ENCODE measurements at regions not wholly inside any gene's neighbourhood (a gene's known extent, or its start where the extent isn't known, plus 50 kb on each side); places are given as distances from the start of the nearest gene placed in this dataset.
"Not testable (repeated sequence)": the region's sequence is repeated elsewhere in the genome, so short reads cannot be mapped to it uniquely, and the experiment has no call there.

DNA sequence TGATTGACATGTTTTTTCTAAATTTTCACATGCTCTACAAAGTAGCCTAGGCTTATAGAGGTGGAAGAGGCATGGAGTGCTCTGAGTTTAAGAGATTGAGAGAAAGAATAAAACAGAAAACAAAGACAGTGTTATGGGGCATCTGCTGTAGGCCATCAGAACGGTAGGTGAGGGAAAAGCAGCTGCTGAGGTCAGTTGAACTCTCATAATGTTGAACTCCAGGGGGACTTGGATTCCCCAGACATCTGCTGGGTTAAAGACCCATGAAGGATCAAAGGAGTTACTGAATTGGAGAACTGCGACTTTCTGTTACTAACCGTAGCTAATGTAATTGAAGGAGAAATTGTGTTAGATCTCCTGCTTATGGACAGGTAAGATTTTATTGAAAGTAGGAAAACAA is 333.9 kb downstream of the TFAP2B start:
- DNase-seq (ENCODE audit: low spot score): no peak

DNA sequence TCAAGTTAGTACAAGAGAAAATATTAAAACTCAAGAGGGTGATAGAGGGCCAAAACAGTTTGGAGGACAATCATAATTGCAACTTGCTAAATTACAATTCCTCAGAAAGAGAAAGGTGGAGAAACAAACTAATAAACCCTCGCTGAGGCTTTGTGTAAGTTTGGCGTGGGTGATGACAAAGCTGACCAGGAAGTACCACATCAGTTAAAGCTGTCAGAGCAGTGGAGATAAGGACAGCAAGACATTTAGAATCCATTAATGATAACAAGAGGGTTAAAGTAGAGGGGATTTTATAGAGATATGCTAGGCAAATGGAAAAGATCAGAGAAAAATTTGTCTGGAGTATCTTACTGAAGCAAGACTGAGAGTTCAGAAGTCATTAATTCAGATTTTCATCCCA is 334.4 kb downstream of the TFAP2B start:
- DNase-seq (ENCODE audit: low spot score): no peak

DNA sequence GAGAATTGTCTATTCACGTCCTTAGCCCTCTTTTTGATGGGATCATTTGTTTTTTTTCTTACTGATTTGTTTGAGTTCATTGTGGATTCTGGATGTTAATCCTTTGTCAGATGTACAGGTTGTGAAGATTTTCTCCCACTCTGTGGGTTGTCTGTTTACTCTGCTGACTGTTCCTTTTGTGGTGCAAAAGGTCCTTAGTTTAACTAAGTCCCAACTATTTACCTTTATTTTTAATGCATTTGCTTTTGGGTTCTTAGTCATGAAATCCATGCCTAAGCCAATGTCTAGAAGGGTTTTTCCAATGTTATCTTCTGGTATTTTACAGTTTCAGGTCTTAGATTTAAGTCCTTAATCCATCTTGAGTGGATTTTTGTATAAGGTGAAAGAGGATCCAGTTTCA is 336.3 kb downstream of the TFAP2B start:
- not testable (repeated sequence) for DNase-seq (ENCODE audit: low spot score)

DNA sequence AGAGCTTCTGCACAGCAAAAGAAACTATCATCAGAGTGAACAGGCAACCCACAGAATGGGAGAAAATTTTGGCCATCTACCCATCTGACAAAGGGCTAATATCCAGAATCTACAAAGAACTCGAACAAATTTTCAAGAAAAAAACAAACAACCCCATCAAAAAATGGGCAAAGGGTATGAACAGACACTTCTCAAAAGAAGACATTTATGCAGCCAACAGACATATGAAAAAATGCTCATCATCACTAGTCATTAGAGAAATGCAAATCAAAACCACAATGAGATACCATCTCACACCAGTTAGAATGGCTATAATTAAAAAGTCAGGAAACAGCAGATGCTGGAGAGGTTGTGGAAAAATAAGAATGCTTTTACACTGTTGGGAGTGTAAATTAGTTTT is 340.6 kb downstream of the TFAP2B start:
- not testable (repeated sequence) for DNase-seq (ENCODE audit: low spot score)

DNA sequence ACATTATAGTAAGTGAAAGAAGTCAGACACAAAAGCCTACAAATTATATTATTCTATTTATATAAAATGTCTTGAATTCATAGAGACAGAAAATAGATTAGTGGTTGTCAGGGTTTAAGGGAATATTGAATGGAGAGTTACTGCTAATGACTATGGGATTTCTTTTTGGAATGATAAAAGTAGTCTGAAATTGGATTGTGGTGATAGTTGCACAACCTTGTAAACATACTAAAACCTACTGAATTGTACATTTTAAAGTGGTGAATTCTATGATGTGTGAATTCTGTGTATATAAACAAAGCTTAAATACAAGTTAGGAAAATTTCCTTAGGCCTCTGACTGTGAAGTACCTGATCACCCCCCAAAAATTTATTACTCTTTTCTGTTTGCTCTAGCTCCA is 343.1 kb downstream of the TFAP2B start:
- no peak for DNase-seq (ENCODE audit: low spot score)

DNA sequence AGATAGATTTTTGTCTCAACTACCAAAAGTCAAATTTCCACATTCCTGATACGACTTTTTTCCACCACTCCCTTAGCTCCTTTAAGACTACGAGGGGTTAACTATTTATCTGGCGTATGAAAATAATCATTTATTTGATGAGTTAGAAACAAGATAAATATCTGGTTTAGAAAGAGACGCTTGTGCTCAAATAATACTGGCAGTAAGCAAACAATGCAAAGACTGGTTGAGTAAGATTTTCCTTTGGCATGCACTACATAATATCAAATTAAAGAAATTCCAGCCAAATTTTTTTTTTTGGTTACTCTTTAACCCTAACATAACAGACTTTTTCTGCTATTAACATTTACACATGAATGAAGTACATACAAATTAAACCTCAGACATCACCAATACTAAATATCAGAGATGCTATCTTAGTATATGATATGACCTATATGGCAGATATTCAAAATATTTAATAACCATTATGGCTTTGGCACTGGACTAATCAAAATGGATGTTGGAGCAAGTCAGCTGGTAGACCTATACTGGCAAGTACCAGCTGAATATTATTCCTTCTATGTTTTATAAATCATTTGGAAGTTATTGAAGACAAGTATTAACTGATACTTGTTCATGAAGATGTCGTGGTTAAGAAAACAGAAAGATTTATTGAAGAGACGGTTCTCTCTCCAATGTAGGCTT is 345.3 kb downstream of the TFAP2B start:
- no peak for DNase-seq (ENCODE audit: low spot score)

DNA sequence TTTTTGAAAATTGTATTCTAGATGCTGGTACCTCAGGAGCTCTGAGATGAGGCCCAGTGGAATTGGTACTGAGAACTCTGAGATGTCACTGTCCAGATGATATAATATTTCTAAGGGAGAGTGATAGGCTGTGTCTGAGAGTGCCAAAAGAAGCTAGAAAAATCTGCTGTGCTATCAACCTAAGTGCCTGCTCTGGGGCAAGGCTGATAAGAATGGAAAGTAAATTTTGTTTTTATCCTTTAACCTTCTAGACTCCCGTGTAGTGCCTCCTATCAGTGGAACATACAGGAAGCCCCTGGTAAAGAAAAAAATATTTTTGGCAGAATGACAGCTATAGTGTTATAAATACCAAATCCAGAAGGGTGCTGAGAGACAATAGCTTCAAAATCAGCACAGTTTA is 348.2 kb downstream of the TFAP2B start:
- DNase-seq (ENCODE audit: low spot score): no peak

DNA sequence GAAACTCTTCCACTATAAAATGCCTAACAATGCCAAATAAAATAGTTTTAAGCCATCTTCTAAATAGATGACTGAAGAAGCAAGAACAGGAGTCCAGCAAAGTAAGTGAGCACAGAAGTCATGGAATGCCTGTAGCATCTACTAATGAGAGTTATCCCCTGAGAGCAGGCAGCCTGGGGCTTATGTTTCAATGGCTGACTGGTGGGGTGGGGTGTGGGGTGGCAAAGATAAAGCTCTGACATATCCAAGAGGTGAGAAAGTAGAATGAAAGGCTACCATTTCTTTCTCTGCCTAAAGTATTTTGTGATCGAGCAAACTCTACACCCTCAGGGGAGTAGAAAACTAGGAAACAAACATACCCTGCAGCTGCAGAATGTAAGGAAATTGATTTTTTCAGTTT is 348.8 kb downstream of the TFAP2B start:
- DNase-seq (ENCODE audit: low spot score): no peak

DNA sequence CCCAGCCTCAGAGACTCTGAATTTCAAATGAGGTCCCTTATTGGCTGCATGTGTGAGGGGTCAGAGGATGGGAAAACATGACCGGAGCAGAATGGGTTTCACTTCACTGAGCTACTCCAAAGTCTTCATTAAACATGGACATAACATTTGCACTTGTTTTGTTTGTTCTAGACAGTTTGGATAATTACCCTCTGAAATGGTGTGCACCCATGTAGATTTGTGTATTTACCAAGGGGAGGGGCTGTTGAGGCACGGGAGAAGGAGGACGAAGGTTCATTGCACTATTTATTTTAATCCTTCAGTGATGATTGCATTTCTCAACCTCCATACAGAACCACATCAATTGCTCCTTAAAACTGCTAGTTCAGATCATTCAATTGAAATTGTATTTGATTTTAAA is 364.2 kb downstream of the TFAP2B start:
- no peak for DNase-seq (ENCODE audit: low spot score)

DNA sequence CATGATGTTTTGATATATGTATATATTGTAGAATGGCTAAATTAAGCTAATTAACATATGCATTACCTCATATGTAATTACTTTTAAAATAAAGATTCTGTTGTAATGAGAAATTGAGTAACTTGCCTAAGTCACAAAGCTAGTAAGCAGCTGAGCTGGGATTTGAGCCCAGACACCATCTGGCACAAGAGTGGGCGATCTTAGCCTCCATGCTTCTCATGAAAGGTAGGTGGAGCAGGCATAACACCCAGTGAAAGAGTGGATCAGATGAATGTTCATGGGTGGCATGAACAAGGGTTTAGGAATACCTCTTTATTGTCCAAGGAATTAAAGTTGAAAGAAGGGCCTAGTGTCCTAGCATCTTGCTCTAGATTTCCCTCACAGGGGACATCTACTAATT is 365.4 kb downstream of the TFAP2B start:
- DNase-seq (ENCODE audit: low spot score): no peak

DNA sequence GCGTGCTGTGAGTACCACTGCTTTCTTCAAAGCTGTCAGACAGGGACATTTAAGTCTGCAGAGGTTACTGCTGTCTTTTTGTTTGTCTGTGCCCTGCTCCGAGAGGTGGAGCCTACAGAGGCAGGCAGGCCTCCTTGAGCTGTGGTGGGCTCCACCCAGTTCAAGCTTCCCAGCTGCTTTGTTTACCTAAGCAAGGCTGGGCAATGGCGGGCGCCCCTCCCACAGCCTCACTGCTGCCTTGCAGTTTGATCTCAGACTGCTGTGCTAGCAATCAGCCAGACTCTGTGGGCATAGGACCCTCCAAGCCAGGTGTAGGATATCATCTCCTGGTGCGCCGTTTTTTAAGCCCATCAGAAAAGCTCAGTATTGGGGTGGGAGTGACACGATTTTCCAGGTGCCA is 374.5 kb downstream of the TFAP2B start:
- DNase-seq (ENCODE audit: low spot score): not testable (repeated sequence)

DNA sequence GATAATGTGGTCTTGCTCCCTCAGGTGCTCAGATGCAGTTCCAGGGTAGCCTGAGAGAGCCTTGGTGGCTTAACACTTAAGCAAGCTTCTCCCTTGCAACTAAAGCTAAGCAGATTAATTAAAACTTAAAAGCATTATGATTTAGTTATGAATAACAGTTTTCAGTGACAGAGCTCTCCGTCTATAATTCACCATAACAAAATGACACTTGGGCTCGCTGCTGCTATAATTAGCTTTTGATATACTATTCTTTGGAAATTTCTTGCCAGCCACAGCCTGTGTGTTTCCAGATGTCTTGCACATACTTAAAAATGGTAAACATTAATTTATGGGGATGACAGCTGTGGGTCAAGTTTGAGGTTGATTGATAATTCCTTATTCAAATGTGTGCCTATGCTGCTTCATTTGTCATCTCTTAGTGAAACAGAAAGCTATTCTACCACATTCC is 380.5 kb downstream of the TFAP2B start:
- DNase-seq (ENCODE audit: low spot score): no peak

DNA sequence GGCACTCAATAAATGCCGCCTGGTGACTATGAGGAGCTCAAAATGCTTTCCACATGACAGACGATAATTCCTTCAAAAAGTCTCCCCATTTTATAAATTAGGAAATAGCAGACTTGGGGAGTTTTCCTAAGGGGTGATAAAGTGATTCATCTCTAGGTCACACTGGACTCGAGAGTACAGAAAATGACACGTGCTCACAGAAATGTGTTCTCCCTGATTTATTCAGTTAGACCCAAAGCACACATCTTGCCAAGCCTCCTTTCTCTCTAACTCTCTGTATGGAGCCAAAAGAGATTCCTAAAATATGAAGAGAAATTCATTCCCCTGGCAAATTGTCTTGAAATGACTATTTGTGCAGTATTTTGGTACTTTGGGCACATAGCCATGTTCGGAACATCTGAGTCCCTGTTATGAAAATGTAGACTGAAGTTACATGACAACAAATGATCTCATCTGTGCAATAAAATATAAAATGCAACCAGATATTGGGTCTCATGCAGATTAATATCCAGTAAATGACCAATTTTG is 381.1 kb downstream of the TFAP2B start:
- DNase-seq (ENCODE audit: low spot score): no peak

DNA sequence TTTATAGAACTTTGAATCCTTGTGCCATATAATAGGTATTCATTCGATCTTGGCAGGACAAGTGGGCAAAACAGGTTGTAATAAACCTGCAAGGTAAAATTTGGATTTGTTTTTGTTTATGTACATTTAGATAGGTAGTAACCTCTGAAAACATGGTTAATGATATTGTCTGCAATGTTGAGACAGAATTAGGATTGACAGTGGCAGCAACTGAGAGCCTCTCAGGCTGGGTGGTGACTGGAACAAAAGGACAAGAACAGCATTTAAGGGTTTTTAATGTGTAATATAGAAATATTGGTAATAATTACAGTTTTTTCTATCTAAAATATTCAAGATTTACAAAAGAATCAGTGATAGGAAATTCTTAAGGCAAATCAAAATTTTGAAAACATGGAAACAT is 382.0 kb downstream of the TFAP2B start:
- DNase-seq (ENCODE audit: low spot score): no peak

DNA sequence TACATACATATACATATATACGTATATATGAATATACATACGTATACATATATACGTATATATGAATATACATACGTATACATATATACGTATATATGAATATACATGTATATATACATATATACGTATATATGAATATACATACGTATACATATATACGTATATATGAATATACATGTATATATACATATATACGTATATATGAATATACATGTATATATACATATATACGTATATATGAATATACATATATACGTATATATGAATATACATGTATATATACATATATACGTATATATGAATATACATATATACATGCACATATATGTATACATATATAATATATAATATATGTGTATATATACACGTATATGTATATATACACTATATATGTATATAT is 384.0 kb downstream of the TFAP2B start:
- not testable (repeated sequence) for DNase-seq (ENCODE audit: low spot score)

DNA sequence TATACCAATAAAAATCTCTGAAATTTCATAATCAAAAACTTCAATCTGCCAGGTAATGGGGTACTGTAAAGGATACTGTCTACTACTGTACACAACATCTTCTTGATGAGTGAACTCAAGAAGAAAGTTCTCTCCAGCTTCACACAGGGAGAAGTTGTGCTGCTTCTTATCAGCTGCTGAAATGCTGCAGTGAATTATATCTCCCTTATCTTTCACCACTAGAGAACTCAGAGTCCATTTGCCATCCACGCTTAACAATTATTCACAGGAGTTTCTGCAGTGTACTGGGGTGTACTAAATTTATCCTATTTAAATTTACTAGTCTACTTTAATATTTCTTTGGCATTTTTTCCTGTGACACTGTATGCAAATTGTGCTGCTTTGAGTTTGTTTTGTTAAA is 384.8 kb downstream of the TFAP2B start:
- DNase-seq (ENCODE audit: low spot score): no peak

DNA sequence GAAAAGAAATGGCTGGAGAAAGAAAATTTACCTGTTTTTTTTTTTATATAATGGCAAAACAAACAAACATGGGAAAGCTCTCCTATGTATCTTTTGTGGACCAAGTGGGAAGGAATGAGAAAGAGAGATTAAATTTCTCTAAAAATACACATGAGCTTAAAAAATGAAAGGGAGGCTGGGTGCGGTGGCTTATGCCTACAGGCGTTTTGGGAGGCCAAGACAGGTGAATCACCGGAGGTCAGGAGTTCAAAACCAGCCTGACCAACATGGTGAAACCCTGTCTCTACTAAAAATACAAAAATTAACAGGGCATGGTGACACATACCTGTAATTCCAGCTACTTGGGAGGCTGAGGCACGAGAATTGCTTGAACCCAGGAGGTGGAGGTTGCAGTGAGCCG is 388.0 kb downstream of the TFAP2B start:
- DNase-seq (ENCODE audit: low spot score): not testable (repeated sequence)

DNA sequence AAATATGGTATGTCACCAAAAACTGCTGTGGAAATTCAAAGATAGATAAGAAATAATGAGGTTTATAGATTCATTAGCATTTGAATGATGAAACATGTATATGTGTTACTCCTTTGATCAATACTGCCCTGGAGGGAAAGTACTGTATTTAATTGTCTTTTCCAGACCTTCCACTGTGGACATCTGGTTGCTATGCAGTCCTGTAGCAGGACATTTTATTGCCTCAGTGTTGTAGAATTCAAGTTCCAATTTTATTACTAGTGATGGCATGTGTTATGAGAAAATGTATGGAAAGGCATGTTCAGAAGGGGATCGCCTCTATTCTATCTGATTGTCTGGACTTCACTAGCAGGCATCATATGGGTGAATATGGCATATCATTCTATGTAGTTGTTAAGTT is 391.0 kb downstream of the TFAP2B start:
- DNase-seq (ENCODE audit: low spot score): no peak

DNA sequence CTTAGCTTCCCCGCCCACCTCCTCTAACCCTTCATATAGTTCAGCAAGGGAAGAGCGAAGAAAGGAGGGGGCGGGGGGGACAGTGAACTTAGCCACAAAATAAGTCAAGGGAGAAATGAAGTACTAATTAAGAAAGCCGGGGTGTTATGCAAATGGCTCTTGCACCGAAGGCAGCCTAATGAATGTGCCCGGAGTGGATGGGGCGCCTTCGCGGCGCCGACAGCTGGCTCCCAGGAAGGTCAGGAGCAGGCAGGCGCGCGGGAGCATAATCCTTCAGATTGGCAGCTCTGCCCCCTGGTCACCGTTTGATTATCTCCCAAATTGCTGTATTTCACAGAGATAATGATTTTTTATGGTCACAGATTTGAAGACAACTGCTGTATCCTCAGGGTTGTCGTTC is 395.1 kb downstream of the TFAP2B start:
- DNase-seq (ENCODE audit: low spot score): no peak

DNA sequence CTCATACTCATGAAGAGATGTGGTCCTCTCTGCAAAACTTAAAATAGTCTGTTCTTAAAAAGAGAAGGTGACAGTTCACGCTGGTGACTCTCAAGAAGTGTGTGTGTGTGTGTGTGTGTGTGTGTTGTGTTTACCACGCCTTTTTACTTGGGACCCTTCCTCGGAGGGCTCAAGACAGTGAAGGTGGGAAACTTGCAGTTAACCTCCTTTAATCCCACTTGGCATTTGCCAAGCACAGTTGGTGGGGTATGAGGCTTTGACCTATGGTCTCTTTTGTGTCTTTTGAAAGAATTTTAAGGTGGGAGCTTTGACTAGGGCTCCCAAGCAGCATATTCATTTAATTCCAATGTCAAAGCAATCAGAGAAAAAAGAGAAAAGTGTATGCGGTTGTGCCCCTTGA is 395.8 kb downstream of the TFAP2B start:
- DNase-seq (ENCODE audit: low spot score): no peak

DNA sequence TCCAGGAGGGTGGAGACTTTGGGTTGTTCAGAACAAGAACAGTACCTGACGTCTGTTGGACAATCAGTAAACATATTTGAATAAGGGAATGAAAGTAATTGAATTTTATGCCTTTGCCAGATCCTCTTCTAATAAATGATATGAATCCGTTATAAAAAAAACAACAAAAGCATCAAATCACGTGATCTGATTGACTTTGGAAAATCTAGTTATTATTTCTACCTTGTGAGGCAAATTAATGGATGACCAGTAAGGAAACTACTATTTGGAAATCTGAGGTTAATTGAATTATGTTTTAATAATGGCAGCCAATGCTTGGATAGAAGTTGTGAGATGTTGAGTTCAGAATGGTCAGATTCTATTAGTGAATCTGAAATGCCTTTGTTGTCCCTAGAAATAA is 399.5 kb downstream of the TFAP2B start:
- DNase-seq (ENCODE audit: low spot score): no peak

DNA sequence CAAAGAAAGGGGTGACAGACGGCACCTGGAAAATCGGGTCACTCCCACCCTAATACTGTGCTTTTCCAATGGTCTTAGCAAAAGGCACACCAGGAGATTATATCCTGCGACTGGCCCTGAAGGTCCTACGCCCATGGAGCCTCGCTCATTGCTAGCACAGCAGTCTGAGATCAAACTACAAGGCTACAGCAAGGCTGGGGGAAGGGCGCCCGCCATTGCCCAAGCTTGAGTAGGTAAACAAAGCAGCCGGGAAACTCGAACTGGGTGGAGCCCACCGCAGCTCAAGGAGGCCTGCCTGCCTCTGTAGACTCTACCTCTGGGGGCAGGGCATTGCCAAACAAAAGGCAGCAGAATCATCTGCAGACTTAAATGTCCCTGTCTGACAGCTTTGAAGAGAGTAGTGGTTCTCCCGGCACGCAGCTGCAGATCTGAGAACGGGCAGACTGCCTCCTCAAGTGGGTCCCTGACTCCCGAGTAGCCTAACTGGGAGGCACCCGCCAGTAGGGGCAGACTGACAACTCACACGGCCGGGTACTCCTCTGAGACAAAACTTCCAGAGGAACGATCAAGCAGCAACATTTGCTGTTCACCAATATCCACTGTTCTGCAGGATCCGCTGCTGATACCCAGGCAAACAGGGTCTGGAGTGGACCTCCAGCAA is 406.0 kb downstream of the TFAP2B start:
- DNase-seq (ENCODE audit: low spot score): not testable (repeated sequence)

DNA sequence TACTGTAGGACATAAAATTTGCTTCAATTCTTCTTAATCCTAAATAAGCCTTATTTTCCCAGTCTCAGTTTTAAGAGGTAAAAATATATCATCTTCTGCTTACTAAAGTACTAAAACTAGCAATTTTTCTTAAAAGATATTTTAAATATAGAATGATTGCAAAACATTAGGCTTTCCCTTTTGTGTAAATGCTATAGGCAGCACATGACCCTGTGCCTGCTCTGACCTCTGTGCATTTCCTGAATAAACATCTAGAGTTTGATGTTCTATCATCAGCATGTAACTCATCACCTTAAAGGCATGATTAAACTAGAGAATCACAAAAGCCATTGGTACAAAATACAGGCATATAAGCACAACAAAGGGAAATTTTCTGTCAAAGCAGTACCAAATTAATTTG is 422.7 kb downstream of the TFAP2B start:
- no peak for DNase-seq (ENCODE audit: low spot score)

DNA sequence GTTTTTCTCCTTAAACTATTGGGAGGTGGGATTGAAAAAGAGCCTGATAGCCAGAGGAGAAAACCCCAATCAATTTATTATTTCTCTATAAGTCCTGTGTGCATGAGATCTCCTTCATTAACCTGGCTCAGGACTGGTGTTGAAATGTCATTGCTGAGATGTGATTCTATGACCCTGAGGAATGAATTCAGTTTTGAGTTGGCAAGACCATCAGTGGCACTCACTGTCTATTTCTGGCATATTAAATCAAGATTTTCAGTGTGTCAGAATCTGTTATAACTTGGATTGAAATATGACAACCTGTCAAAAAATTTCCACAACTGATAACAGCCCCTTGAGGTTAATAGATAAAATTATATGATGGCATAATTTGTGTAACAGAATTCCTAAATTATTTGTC is 431.1 kb downstream of the TFAP2B start:
- no peak for DNase-seq (ENCODE audit: low spot score)
